ENCODE measurements at regions not wholly inside any gene's neighbourhood (a gene's known extent, or its start where the extent isn't known, plus 50 kb on each side); places are given as distances from the start of the nearest gene placed in this dataset.

DNA sequence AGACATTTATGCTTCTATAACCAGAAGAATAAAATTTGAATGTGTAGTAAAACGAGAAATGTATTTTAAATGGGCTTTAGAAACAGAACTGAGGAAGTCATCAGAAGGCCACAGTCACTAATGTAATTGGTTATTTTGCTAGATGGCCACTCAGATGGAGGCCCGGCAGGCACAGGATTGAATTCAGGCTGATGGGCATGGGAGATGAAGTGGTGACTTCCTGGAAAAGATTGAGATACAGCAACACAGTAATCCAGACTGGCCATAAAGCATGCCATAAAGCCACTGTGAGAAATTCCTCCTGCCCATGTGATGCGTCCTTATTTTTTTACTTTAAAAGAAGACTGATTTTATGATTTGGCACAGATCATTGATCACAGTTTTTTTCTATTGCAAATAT, 297.7 kb downstream of the ICOS start:
- TF ChIP-seq EZH2phosphoT487 (IDR thresholded peaks at IDR 0.05; ENCODE audit: low read length) = no peak
- TF ChIP-seq EZH2 (optimal IDR thresholded peaks at IDR 0.05; ENCODE audit: low read depth, low read length) = no peak
- TF ChIP-seq, protein P1, sequence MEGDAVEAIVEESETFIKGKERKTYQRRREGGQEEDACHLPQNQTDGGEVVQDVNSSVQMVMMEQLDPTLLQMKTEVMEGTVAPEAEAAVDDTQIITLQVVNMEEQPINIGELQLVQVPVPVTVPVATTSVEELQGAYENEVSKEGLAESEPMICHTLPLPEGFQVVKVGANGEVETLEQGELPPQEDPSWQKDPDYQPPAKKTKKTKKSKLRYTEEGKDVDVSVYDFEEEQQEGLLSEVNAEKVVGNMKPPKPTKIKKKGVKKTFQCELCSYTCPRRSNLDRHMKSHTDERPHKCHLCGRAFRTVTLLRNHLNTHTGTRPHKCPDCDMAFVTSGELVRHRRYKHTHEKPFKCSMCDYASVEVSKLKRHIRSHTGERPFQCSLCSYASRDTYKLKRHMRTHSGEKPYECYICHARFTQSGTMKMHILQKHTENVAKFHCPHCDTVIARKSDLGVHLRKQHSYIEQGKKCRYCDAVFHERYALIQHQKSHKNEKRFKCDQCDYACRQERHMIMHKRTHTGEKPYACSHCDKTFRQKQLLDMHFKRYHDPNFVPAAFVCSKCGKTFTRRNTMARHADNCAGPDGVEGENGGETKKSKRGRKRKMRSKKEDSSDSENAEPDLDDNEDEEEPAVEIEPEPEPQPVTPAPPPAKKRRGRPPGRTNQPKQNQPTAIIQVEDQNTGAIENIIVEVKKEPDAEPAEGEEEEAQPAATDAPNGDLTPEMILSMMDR (IDR thresholded peaks at IDR 0.05; ENCODE audit: low read length) = no peak
- no peak overlapping the region for H3K4me2 ChIP-seq (ENCODE audit: low read depth, low read length)
- H3F3A ChIP-seq (ENCODE audit: insufficient read depth, low read length) = no peaks in the 10 kb centered on the region
- DNase-seq = no peak
- no peak overlapping the region for H3K9ac ChIP-seq (ENCODE audit: low read length)
- H3K4me1 ChIP-seq (ENCODE audit: low read length) = no peaks in the 10 kb centered on the region
- H3K36me3 ChIP-seq (replicated peaks; ENCODE audit: insufficient read depth, low read length) = no peaks in the 10 kb centered on the region
- no peaks in the 10 kb centered on the region for H3K9me3 ChIP-seq (replicated peaks; ENCODE audit: insufficient read depth, low read length)
- no peaks in the 10 kb centered on the region for H3K9me2 ChIP-seq (replicated peaks; ENCODE audit: insufficient read depth, low read length)
- H4K20me1 ChIP-seq (ENCODE audit: insufficient read depth, low read length) = no peaks in the 10 kb centered on the region
- H2AFZ ChIP-seq (ENCODE audit: low read length) = no peak overlapping the region
- no peak overlapping the region for H3K4me3 ChIP-seq (ENCODE audit: low read length)
- no peak overlapping the region for H3K27ac ChIP-seq (ENCODE audit: low read length)
- H3K79me2 ChIP-seq (ENCODE audit: low read length) = no peaks in the 10 kb centered on the region
- H3K27me3 ChIP-seq (replicated peaks; ENCODE audit: insufficient read depth, low read length) = no peaks in the 10 kb centered on the region

DNA sequence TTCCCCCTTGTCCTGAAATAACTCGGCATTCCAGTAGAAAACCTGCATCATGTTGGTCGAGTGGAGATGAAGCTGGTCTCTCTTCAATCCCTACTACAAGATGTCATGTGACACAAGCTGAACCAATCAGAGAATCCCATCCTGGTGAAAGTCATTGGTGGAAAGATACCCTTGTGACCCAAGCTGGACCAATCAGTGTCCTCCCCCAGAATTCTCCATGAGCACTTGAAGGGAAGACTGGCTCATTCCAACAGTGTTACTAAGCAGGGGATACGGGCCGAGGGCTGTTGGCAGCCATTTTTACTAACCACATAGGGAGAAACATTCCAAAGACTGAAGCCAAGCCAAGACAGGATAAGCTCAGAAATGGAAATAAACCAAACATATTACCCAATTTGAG, 298.3 kb downstream of the ICOS start:
- Histone ChIP-seq H3K9me2 (replicated peaks; ENCODE audit: insufficient read depth, low read length) (no peaks in the 10 kb centered on the region), H3F3A (ENCODE audit: insufficient read depth, low read length) (no peaks in the 10 kb centered on the region), H3K9me3 (replicated peaks; ENCODE audit: insufficient read depth, low read length) (no peaks in the 10 kb centered on the region), H3K9ac (ENCODE audit: low read length) (no peak overlapping the region), H3K36me3 (replicated peaks; ENCODE audit: insufficient read depth, low read length) (no peaks in the 10 kb centered on the region), H2AFZ (ENCODE audit: low read length) (no peak overlapping the region), H3K4me3 (ENCODE audit: low read length) (no peak overlapping the region), H3K4me1 (ENCODE audit: low read length) (no peaks in the 10 kb centered on the region), H3K4me2 (ENCODE audit: low read depth, low read length) (no peak overlapping the region), H3K27ac (ENCODE audit: low read length) (no peak overlapping the region), H3K79me2 (ENCODE audit: low read length) (no peaks in the 10 kb centered on the region), H3K27me3 (replicated peaks; ENCODE audit: insufficient read depth, low read length) (no peaks in the 10 kb centered on the region), H4K20me1 (ENCODE audit: insufficient read depth, low read length) (no peaks in the 10 kb centered on the region)
- DNase-seq = no peak
- TF ChIP-seq EZH2 (optimal IDR thresholded peaks at IDR 0.05; ENCODE audit: low read depth, low read length) (no peak), EZH2phosphoT487 (IDR thresholded peaks at IDR 0.05; ENCODE audit: low read length) (no peak)
- TF ChIP-seq, protein P1 (IDR thresholded peaks at IDR 0.05; ENCODE audit: low read length) = no peak

DNA sequence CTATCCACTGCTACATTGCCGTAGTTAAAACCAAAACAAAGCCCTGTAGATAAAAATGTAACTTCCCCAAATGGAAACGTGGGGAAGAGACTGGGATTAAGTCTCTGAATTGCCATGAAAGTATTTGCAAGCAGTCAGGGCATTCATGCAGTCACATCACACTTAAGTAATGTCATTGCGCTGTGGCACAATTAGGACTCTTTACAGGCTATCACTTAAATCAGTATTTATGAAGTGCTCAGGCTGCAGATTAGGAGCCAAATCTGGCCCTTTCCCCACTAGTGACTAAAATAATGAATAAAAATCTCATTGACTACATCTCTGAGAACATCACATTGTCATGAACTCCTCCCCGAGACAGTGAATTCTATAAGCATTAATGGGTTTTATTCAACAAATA, 300.9 kb downstream of the ICOS start:
- Histone ChIP-seq H3K4me1 (ENCODE audit: low read length) (no peaks in the 10 kb centered on the region), H3K4me3 (ENCODE audit: low read length) (no peak overlapping the region), H3K9me3 (replicated peaks; ENCODE audit: insufficient read depth, low read length) (no peaks in the 10 kb centered on the region), H3K27me3 (replicated peaks; ENCODE audit: insufficient read depth, low read length) (no peaks in the 10 kb centered on the region), H4K20me1 (ENCODE audit: insufficient read depth, low read length) (no peaks in the 10 kb centered on the region), H3K79me2 (ENCODE audit: low read length) (no peaks in the 10 kb centered on the region), H2AFZ (ENCODE audit: low read length) (no peak overlapping the region), H3F3A (ENCODE audit: insufficient read depth, low read length) (no peaks in the 10 kb centered on the region), H3K27ac (ENCODE audit: low read length) (no peak overlapping the region), H3K9me2 (replicated peaks; ENCODE audit: insufficient read depth, low read length) (no peaks in the 10 kb centered on the region), H3K9ac (ENCODE audit: low read length) (no peak overlapping the region), H3K4me2 (ENCODE audit: low read depth, low read length) (no peak overlapping the region), H3K36me3 (replicated peaks; ENCODE audit: insufficient read depth, low read length) (no peaks in the 10 kb centered on the region)
- TF ChIP-seq EZH2 (optimal IDR thresholded peaks at IDR 0.05; ENCODE audit: low read depth, low read length) = no peak
- no peak for TF ChIP-seq EZH2phosphoT487 (IDR thresholded peaks at IDR 0.05; ENCODE audit: low read length)
- TF ChIP-seq, protein P1 (IDR thresholded peaks at IDR 0.05; ENCODE audit: low read length) = no peak
- DNase-seq = no peak
